ENCODE measurements at regions not wholly inside any gene's neighbourhood (a gene's known extent, or its start where the extent isn't known, plus 50 kb on each side); places are given as distances from the start of the nearest gene placed in this dataset.

- TF ChIP-seq JUN (IDR thresholded peaks at IDR 0.05; ENCODE audit: low read depth, low read length) = no peak
- no peak for TF ChIP-seq SIN3A (conservative IDR thresholded peaks at IDR 0.05 in 1 of 2, IDR thresholded peaks at IDR 0.05 in 1 of 2; ENCODE audit: low read depth in 1 of 2, low read length in 2 of 2)
Observed at GRCh38 chr2:122433123-122433754, 677.8 kb downstream of the TSN start (continued).
